Skeletal muscle satellite cell (primary cell): ENCODE measurements at regions not wholly inside any gene's neighbourhood (a gene's known extent, or its start where the extent isn't known, plus 50 kb on each side); places are given as distances from the start of the nearest gene placed in this dataset.
"Not testable (repeated sequence)": the region's sequence is repeated elsewhere in the genome, so short reads cannot be mapped to it uniquely, and the experiment has no call there.

ENCODE experiments used
- H3K27me3 ChIP-seq: 2 replicates; pipeline ENCODE4 v1.7.0; 2013; ENCODE audit warnings: low read length; ENCODE audit not compliant: control insufficient read depth, insufficient read depth
- H3K36me3 ChIP-seq: 2 replicates; pipeline ENCODE4 v1.7.0; 2013; ENCODE audit warnings: mild to moderate bottlenecking, control low read depth, low read length; ENCODE audit not compliant: insufficient read depth
- H3K4me1 ChIP-seq: 2 replicates; pipeline ENCODE4 v1.7.0; 2013; ENCODE audit warnings: low read length; ENCODE audit not compliant: control insufficient read depth, insufficient read depth
- H3K4me2 ChIP-seq: 2 replicates; pipeline ENCODE4 v1.7.0; 2013; ENCODE audit warnings: mild to moderate bottlenecking, low read length
- H3K4me3 ChIP-seq: 2 replicates; pipeline ENCODE4 v1.7.0; 2013; ENCODE audit warnings: low read length
- H3K9ac ChIP-seq: 2 replicates; pipeline ENCODE4 v1.7.0; 2013; ENCODE audit warnings: mild to moderate bottlenecking, low read depth, low read length, moderate library complexity
- H3K9me3 ChIP-seq: replicated peaks from 2 replicates; pipeline ENCODE4 v1.7.0; 2013; ENCODE audit warnings: mild to moderate bottlenecking, control low read depth, low read length

DNA sequence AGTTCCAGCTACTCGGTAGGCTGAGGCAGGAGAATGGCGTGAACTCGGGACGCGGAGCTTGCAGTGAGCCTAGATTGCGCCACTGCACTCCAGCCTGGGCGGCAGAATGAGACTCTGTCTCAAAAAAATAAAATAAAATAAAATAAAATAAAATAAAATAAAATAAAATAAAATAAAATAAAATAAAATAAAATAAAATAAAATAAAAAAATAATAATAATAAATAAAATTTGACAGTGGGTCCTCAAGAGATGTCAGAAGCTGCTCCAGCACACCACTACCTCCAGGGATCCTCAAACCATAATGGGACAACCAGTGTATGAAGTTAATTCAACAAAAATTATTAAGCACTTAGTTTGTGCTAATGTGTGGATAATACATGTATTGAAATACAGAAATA is 97.4 kb downstream of the SLC17A6 start:
- not testable (repeated sequence) for H3K4me1 ChIP-seq, H3K9ac ChIP-seq, H3K4me2 ChIP-seq

DNA sequence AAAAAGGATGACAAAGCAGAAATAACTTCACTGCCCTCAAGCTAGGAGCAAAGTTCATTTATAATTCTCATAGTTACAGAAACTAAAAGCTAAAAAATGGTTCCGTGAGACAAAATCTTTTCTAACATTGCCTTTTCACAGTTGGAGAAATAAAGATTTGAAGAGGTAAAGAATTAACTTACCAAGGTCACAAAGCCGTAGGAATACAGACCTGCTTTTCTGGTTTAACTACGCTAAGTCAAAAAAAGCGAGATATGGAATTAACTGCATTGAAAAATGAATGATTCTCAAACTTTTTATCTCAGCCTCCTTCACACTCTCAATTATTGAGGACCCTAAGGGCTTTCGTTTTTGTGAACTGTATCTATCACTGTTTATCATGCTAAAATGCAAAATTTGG is 95.3 kb downstream of the SLC17A6 start:
- Histone ChIP-seq H3K27me3 (peaks cover 11% of the 10 kb centered on the region), H3K4me2 (no peak overlapping the region), H3K4me3 (no peak overlapping the region), H3K36me3 (no peaks in the 10 kb centered on the region), H3K4me1 (no peaks in the 10 kb centered on the region), H3K9me3 (no peaks in the 10 kb centered on the region), H3K9ac (no peak overlapping the region)

More for the DNA sequence above, 97.4 kb downstream of the SLC17A6 start:
- peaks cover 11% of the 10 kb centered on the region for H3K27me3 ChIP-seq
- not testable (repeated sequence) for H3K36me3 ChIP-seq, H3K9me3 ChIP-seq, H3K4me3 ChIP-seq

DNA sequence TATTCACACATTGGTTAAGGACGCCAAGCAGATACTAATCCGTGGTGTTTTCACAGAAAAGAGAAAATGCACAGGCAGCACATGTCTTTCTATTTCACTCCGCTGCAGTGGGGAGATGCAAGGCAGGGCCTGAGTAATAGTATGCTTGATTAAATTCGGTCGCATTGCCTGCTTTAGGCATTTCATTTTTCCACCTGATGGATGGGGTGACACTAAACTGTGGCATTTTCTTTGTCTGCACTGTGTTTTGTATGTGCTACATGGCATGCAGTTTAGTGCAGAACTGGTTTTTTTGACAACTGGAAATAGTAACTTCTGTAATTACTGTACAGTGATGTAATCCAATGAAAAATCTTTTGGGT is 94.9 kb downstream of the SLC17A6 start:
- Histone ChIP-seq H3K4me2 (peak overlapping the region; percentile 70), H3K27me3 (peaks cover 11% of the 10 kb centered on the region), H3K4me3 (peak overlapping the region; percentile 59), H3K9me3 (no peaks in the 10 kb centered on the region), H3K9ac (peak overlapping the region; percentile 32), H3K4me1 (no peaks in the 10 kb centered on the region), H3K36me3 (no peaks in the 10 kb centered on the region)

DNA sequence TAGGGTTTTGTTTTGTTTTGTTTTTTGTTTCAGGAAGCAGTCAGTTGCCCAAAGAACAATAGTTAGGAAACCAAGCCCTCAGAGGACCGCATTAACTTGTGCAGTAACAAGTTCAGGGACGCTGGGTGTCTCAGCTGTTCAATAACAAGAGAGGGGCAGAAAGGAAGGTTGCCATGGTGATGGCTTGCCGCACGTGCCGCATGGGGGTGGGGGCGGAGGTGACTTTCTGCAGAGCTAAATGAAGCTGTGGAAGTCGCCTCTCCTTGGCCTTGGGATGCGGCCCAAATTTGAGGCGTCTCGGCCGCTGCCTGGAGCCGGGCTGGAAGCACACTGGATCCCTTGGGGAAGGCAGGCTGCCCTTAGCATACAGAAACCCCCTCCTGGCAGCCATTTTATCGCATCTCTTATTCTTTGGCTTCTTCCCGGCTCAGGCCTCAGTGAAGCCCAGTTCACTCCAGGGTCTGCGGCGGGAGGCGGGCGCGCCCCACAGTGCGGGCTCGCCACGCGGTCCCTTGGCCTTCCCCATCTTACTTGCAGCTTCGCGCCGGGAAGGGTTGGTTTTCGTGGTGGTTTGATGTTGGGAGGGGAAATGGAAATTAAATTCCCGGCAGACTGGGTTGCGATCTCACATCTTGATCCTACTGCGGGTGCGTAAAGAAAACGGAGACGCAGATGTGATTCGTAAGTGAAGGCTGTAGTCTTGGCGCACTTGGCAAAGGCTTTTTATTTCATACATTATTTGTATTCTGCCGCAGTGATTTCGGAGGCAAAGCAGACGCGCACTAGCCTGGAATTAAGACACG is 94.3 kb downstream of the SLC17A6 start:
- Histone ChIP-seq H3K27me3 (peaks cover 11% of the 10 kb centered on the region), H3K9ac (peak overlapping the region; percentile 32), H3K4me2 (peak overlapping the region; percentile 70), H3K36me3 (no peaks in the 10 kb centered on the region), H3K4me1 (no peaks in the 10 kb centered on the region), H3K4me3 (peak overlapping the region; percentile 59), H3K9me3 (no peaks in the 10 kb centered on the region)

DNA sequence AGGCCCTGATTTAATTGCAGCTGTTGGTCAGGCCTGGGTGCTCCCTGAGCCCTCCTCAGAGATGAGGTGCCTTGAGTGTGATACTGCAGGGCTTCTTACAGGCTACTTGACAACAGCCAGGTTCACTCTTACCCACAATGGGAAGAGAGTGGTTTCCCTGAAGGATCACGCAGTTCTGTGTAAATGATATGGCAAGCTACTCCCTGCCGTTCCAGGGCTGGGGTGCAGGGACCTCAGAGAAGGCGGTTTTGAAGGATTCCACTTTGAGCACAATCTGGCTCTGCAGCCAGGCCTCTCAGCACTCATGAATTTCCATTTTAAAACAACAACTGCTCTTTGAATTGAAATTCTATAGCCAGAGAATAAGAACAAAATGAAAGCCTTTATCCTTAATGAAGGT is 92.9 kb downstream of the SLC17A6 start:
- Histone ChIP-seq H3K36me3 (no peaks in the 10 kb centered on the region), H3K4me2 (no peak overlapping the region)

DNA sequence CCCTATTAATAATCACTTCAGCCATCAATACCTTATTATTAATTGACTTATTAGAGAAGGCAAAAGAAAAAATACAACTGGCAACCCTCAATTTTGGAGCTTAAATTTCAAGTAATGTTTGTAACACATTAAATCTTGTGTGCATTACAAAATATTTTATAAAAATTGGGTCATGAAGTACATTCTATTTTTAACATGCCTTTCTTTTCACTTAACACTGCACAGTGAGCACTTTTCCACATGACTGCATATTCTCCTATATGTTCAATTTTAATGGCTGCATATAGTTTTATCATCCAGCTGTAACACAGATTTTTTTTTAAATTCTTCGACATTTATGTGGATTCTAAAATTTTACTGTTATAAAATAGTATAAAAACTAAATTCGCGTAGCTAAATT is 92.5 kb downstream of the SLC17A6 start:
- H3K9me3 ChIP-seq: no peaks in the 10 kb centered on the region
- H3K4me2 ChIP-seq: no peak overlapping the region
- no peaks in the 10 kb centered on the region for H3K36me3 ChIP-seq
- H3K4me1 ChIP-seq: no peaks in the 10 kb centered on the region
- peaks cover 11% of the 10 kb centered on the region for H3K27me3 ChIP-seq
- H3K4me3 ChIP-seq: no peak overlapping the region
- no peak overlapping the region for H3K9ac ChIP-seq

More for the DNA sequence above, 92.9 kb downstream of the SLC17A6 start:
- H3K27me3 ChIP-seq: peaks cover 11% of the 10 kb centered on the region
- no peaks in the 10 kb centered on the region for H3K4me1 ChIP-seq
- H3K9me3 ChIP-seq: no peaks in the 10 kb centered on the region
- H3K9ac ChIP-seq: no peak overlapping the region
- H3K4me3 ChIP-seq: no peak overlapping the region

DNA sequence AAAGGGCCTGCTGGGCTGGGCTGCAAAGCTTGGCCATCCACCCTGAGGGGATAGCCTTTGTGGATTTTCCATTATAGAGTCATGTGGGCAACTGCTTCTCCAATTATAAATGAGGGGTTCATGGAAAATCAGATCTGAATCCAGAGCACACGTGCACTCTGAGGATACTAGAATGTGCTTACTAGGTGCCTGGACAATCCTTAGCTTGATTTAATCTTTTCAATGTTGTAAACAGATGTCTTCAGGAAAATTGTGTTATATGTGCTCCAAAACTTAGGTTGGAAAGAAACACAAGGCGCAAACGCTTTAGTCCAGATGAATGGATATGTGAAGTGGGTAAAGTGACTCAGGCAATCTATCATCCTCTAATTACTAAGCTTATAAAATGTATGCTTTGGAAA is 92.0 kb downstream of the SLC17A6 start:
- Histone ChIP-seq H3K9ac (no peak overlapping the region), H3K9me3 (no peaks in the 10 kb centered on the region), H3K4me1 (no peaks in the 10 kb centered on the region), H3K4me2 (no peak overlapping the region), H3K27me3 (peaks cover 11% of the 10 kb centered on the region), H3K36me3 (no peaks in the 10 kb centered on the region), H3K4me3 (no peak overlapping the region)
